ENCODE measurements at regions not wholly inside any gene's neighbourhood (a gene's known extent, or its start where the extent isn't known, plus 50 kb on each side); places are given as distances from the start of the nearest gene placed in this dataset.

DNA sequence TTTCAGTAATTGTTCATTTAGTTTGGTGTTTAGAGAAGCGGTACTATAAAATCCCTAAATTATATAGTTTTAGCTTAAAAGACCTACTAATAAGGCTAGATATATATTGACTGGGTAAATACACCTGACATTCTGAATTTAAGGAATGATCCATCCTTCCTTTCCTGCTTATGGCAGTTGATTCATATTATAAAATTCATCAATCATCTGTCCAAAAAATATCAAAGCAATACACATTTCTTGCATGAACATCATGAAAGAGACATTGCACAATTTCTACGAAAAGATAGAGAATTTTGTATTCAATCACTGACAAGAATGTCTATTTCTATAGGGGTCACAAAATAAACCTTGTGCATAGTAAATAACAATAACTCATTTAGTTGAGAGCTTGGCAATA is 514.9 kb downstream of the SLITRK6 start:
- H3K4me1 ChIP-seq = no peaks in the 10 kb centered on the region
- TF ChIP-seq POLR2AphosphoS5 (IDR thresholded peaks at IDR 0.05) = no peak
- no peak for TF ChIP-seq POLR2A (IDR thresholded peaks at IDR 0.05)
- TF ChIP-seq, protein P1, sequence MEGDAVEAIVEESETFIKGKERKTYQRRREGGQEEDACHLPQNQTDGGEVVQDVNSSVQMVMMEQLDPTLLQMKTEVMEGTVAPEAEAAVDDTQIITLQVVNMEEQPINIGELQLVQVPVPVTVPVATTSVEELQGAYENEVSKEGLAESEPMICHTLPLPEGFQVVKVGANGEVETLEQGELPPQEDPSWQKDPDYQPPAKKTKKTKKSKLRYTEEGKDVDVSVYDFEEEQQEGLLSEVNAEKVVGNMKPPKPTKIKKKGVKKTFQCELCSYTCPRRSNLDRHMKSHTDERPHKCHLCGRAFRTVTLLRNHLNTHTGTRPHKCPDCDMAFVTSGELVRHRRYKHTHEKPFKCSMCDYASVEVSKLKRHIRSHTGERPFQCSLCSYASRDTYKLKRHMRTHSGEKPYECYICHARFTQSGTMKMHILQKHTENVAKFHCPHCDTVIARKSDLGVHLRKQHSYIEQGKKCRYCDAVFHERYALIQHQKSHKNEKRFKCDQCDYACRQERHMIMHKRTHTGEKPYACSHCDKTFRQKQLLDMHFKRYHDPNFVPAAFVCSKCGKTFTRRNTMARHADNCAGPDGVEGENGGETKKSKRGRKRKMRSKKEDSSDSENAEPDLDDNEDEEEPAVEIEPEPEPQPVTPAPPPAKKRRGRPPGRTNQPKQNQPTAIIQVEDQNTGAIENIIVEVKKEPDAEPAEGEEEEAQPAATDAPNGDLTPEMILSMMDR (IDR thresholded peaks at IDR 0.05) = no peak
- TF ChIP-seq EP300 (IDR thresholded peaks at IDR 0.05) = no peak
- no peaks in the 10 kb centered on the region for H3K27me3 ChIP-seq
- no peak for ATAC-seq (ENCODE audit: low FRiP score in 2 of 2)
- no peak overlapping the region for H3K27ac ChIP-seq
- no peak overlapping the region for H3K4me3 ChIP-seq
- DNase-seq = no peak
- H3K9me3 ChIP-seq = no peaks in the 10 kb centered on the region
- 75 to 88% methylated on average over 2 of the region's 2 CpGs for WGBS, 2 donors
- H3K36me3 ChIP-seq = no peaks in the 10 kb centered on the region

DNA sequence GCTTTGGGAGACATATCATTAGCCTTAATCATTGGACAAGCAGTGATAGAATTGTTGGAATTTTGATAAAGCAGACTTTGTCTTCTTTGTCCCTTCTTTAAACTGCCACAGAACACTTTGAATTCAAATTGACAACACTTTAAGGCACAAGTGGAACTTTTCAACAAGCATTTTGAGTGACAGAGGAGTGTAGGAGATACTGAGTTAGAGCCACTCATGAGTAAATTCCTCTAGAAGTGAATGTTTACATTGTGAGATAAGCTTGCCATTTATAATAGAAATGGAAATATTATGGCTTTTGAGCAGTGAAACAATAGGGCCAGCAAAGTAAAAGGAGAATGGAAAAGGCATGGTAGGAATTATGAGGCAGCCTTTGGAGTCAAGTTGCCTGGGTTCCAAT is 515.8 kb downstream of the SLITRK6 start:
- DNase-seq = no peak
- no peaks in the 10 kb centered on the region for H3K36me3 ChIP-seq
- ATAC-seq (ENCODE audit: low FRiP score in 2 of 2) = no peak
- no peak overlapping the region for H3K4me3 ChIP-seq
- TF ChIP-seq EP300 (IDR thresholded peaks at IDR 0.05) (no peak), POLR2AphosphoS5 (IDR thresholded peaks at IDR 0.05) (no peak), POLR2A (IDR thresholded peaks at IDR 0.05) (no peak)
- TF ChIP-seq, protein P1 (IDR thresholded peaks at IDR 0.05) = no peak
- no peaks in the 10 kb centered on the region for H3K4me1 ChIP-seq
- no peak overlapping the region for H3K27ac ChIP-seq
- H3K9me3 ChIP-seq = no peaks in the 10 kb centered on the region
- H3K27me3 ChIP-seq = no peaks in the 10 kb centered on the region

DNA sequence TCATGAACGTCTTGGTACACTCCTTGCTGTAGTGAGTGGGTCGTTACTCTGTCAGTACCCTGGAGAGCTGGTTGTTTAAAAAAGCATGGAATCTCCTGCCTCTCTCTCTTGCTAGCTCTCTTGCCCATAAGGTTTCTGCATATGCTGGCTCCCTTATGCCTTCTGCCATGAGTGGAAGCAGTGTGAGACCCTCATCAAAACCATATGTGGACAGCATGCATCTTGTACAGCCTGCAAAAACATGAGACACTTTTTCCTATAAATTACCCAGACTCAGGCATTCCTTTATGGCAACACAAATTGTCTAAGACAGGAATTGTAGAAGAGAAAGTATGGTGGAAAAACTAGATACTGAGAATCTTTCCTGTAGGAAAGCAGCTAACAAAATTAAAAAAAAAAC is 516.3 kb downstream of the SLITRK6 start:
- H3K4me3 ChIP-seq = no peak overlapping the region
- no peaks in the 10 kb centered on the region for H3K4me1 ChIP-seq
- no peaks in the 10 kb centered on the region for H3K36me3 ChIP-seq
- ATAC-seq (ENCODE audit: low FRiP score in 2 of 2) (no peak), DNase-seq (no peak)
- no peak overlapping the region for H3K27ac ChIP-seq
- H3K27me3 ChIP-seq = no peaks in the 10 kb centered on the region
- TF ChIP-seq POLR2A (IDR thresholded peaks at IDR 0.05) (no peak), POLR2AphosphoS5 (IDR thresholded peaks at IDR 0.05) (no peak), EP300 (IDR thresholded peaks at IDR 0.05) (no peak)
- TF ChIP-seq, protein P1 (IDR thresholded peaks at IDR 0.05) = no peak
- 58 to 73% methylated on average over 2 of the region's 2 CpGs for WGBS, 2 donors
- no peaks in the 10 kb centered on the region for H3K9me3 ChIP-seq

DNA sequence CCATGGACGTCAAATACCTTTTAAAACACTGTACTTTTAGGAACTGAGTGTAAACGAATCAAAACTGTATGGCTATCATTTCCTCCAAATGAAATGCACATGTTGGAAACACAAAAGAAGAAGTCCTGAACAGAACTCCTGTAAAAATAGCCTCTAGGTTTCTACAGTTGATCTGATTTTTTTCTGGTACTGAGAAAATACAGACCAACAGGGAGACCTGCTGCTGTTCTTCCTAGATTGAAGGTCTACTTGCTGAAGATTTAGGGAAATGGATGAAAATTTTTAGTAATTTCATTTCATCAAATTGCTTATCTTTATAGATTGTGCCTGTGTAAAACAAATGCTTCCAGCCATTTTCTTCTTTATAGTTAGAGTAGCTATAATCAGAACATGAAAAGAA is 520.4 kb downstream of the SLITRK6 start:
- no peaks in the 10 kb centered on the region for H3K27me3 ChIP-seq
- no peaks in the 10 kb centered on the region for H3K4me1 ChIP-seq
- no peak overlapping the region for H3K4me3 ChIP-seq
- 36 to 48% methylated on average over 2 of the region's 2 CpGs for WGBS, 2 donors
- H3K36me3 ChIP-seq = no peaks in the 10 kb centered on the region
- TF ChIP-seq, protein P1 (IDR thresholded peaks at IDR 0.05) = no peak
- TF ChIP-seq POLR2AphosphoS5 (IDR thresholded peaks at IDR 0.05) (no peak), EP300 (IDR thresholded peaks at IDR 0.05) (no peak), POLR2A (IDR thresholded peaks at IDR 0.05) (no peak)
- no peak for ATAC-seq (ENCODE audit: low FRiP score in 2 of 2)
- no peak overlapping the region for H3K27ac ChIP-seq
- DNase-seq = no peak
- H3K9me3 ChIP-seq = no peaks in the 10 kb centered on the region

DNA sequence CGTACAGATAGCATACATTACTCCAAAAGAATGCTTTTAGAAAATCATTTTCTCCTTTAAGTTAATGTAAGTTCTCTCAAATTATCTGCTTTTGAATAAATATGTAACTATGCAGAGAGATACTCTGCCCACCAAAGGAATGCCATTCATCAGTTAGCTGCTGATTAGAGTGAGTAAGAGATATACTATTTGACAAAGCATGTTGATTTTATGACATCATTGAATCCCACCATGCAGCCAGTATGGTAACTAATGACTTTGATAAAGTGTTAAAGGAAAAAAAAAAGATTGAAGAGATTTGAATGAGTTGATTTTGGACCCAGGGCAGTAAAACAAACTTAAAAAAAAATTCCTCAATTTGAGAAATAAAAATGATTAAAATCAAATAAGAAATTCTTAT is 521.5 kb downstream of the SLITRK6 start:
- Histone ChIP-seq H3K4me3 (no peak overlapping the region), H3K36me3 (no peaks in the 10 kb centered on the region), H3K4me1 (no peaks in the 10 kb centered on the region), H3K27ac (no peak overlapping the region), H3K27me3 (no peaks in the 10 kb centered on the region), H3K9me3 (no peaks in the 10 kb centered on the region)
- ATAC-seq (ENCODE audit: low FRiP score in 2 of 2) (no peak), DNase-seq (no peak)
- TF ChIP-seq POLR2A (IDR thresholded peaks at IDR 0.05) (no peak), POLR2AphosphoS5 (IDR thresholded peaks at IDR 0.05) (no peak), EP300 (IDR thresholded peaks at IDR 0.05) (no peak)
- TF ChIP-seq, protein P1 (IDR thresholded peaks at IDR 0.05) = no peak
- WGBS, 2 donors = 48% methylated on average over 1 of the region's 1 CpG

Data from upper lobe of left lung (tissue), 6 donors.